Duodenal mucosa (tissue), 2 donors: ENCODE measurements at regions not wholly inside any gene's neighbourhood (a gene's known extent, or its start where the extent isn't known, plus 50 kb on each side); places are given as distances from the start of the nearest gene placed in this dataset.

ENCODE experiments used
- H3K27ac ChIP-seq: one replicate; pipeline ENCODE4 v1.7.0; 2013; ENCODE audit warnings: low read depth, low read length
- H3K27me3 ChIP-seq, 2 donors: one replicate each; pipeline ENCODE4 v1.7.0; 2013; ENCODE audit warnings: low read length in 2 of 2, control low read depth in 1 of 2; ENCODE audit not compliant: insufficient read depth in 2 of 2, control insufficient read depth in 1 of 2
- H3K36me3 ChIP-seq, 2 donors: one replicate each; pipeline ENCODE4 v1.7.0; 2013; ENCODE audit warnings: low read length in 2 of 2, control low read depth in 1 of 2; ENCODE audit not compliant: insufficient read depth in 2 of 2, control insufficient read depth in 1 of 2
- H3K4me1 ChIP-seq, 2 donors: one replicate each; pipeline ENCODE4 v1.7.0; 2013; ENCODE audit warnings: low read length in 2 of 2, control low read depth in 1 of 2; ENCODE audit not compliant: insufficient read depth in 2 of 2, control insufficient read depth in 1 of 2
- H3K4me3 ChIP-seq, 2 donors: one replicate each; pipeline ENCODE4 v1.7.0; 2013; ENCODE audit warnings: low read length in 2 of 2, low read depth in 1 of 2
- H3K9ac ChIP-seq, 2 donors: one replicate each; pipeline ENCODE4 v1.7.0; 2013; ENCODE audit warnings: low read length in 2 of 2, low read depth in 1 of 2
- H3K9me3 ChIP-seq, 2 donors: one replicate each; pipeline ENCODE4 v1.7.0; 2013; ENCODE audit warnings: low read length in 2 of 2, control low read depth in 1 of 2; ENCODE audit not compliant: control insufficient read depth in 1 of 2

DNA sequence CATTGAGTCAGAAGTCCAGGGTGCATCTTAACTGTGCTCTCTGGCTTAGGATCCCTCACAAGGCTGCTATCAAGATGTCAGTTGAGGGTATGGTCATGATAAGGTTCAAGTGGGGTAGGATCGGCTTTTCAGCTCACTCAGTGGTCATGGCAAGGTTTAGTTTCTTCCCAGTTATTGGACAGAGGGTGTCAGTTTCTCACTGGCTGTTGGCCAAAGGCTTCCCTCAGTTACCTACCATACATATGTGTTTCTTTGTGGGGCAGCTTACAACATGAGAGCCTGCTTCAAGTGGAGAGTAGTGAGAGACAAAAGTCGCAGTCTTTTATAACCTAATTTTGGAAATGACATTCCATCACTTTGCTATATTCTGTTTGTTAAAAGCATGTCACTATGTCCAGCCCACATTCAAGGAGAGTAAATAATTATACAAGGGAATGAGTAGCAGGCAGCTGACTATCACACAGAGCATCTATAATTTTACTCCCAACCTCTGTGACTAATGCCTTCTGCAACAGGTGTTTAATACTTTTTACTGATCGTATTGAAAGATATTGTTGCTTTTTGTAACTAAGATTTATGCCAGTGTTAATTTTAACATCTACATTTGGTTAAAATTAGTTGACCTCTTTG is 572.8 kb upstream of the FBXO33 start:
- Histone ChIP-seq H3K9me3 (no peaks in the 10 kb centered on the region), H3K4me3 (no peak overlapping the region), H3K27me3 (no peaks in the 10 kb centered on the region), H3K27ac (no peak overlapping the region), H3K9ac (no peak overlapping the region), H3K4me1 (no peaks in the 10 kb centered on the region), H3K36me3 (no peaks in the 10 kb centered on the region)

DNA sequence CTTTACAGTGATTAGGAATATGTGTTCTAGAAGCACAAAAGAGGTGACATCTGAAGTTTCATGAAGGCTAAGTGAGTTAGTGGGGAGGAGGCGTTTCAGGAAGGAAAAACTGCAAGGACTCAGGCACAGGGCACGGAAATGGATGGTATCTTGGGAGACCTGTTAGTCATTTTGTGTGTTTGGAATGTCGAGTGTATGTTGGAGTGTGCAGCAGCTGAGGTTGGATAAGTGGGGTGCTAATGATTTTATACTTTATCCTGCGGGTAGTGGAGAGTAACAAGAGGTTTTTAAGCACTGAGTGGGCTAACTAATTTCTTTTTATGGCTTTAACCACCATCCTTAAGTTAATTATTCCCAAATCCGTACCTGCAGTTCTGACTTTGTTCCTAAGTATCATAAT is 571.5 kb upstream of the FBXO33 start:
- Histone ChIP-seq H3K36me3 (no peaks in the 10 kb centered on the region), H3K27me3 (no peaks in the 10 kb centered on the region), H3K9me3 (no peaks in the 10 kb centered on the region), H3K4me1 (no peaks in the 10 kb centered on the region), H3K9ac (no peak overlapping the region), H3K4me3 (no peak overlapping the region), H3K27ac (no peak overlapping the region)

DNA sequence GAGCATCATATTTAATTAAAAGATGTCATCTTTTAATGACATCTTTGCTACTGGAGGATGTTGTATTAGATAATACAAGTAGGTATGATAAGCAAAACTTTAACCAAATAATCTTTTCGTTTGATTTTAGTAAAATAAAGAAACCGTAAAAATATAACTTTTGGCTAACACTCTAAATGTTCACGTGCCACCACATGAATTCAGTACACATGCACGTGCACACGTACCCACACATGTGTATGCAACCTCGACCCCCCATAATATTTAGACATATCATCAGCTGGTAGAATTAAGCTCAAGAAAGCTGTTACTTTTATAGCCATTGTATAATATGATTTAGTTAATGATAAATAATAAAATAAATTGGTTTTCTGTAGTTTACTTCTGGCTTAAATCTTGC is 566.6 kb upstream of the FBXO33 start:
- Histone ChIP-seq H3K9me3 (no peaks in the 10 kb centered on the region), H3K27me3 (no peaks in the 10 kb centered on the region), H3K9ac (no peak overlapping the region), H3K4me3 (no peak overlapping the region), H3K4me1 (no peaks in the 10 kb centered on the region), H3K27ac (no peak overlapping the region), H3K36me3 (no peaks in the 10 kb centered on the region)

DNA sequence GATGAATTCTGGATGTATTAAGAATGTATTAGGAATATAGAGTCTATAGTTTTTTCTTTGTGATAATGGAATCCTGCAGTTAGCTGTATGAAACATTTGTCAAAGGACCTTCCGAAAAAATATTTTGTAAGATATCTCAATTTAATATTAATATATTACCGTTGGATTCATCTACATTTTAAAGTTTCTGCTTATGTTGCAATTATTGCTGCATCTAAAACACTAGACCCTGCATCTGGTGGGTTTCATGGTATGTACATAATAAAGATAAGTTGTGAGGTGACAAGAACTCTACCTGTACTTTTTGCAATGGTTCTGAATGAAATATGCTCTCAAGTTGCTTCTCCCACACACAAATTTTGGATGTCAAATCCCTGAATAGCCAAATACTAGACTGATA is 565.9 kb upstream of the FBXO33 start:
- no peaks in the 10 kb centered on the region for H3K9me3 ChIP-seq
- H3K36me3 ChIP-seq = no peaks in the 10 kb centered on the region
- no peak overlapping the region for H3K9ac ChIP-seq
- no peaks in the 10 kb centered on the region for H3K4me1 ChIP-seq
- H3K27me3 ChIP-seq = no peaks in the 10 kb centered on the region
- H3K4me3 ChIP-seq = no peak overlapping the region
- H3K27ac ChIP-seq = no peak overlapping the region

DNA sequence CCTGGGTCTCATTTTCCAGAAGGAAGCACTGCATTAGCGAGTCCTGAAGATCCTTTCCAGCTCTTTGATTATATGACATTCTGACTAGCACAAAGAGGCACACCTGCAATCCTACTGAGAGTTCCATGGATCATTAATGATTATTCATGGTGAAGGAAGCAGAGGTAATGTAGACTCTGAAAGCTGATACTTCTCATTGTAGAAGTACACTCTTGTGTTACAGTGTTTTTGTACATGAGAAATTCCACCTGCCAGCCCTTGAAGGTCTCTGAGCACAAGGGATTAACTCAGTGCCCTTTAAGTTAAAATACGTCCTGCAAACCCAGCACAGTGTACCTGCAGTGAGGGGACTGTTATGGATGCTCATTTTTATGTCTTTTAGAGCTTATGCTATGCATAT is 558.8 kb upstream of the FBXO33 start:
- H3K36me3 ChIP-seq = no peaks in the 10 kb centered on the region

DNA sequence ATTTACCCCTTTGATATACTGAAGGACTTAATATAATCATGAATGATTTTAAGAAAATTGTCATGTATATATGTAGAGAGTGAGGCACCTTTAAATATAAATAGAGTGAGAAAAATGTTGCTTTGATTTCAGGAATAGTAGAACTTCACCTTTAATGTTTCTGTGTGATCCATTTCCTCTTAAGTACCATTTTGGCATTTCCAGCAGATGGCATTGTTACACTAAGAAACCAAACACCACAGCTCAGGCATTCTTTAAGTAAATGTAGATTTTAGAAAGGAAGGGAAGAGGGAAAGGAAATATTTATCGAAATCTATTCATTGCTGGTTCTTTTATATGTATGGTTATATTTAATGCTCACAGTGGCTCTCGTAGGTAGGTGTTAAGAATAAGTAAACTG is 556.7 kb upstream of the FBXO33 start:
- no peaks in the 10 kb centered on the region for H3K27me3 ChIP-seq
- no peak overlapping the region for H3K27ac ChIP-seq
- no peaks in the 10 kb centered on the region for H3K4me1 ChIP-seq
- H3K4me3 ChIP-seq = no peak overlapping the region
- H3K9ac ChIP-seq = no peak overlapping the region
- no peaks in the 10 kb centered on the region for H3K36me3 ChIP-seq
- H3K9me3 ChIP-seq = no peaks in the 10 kb centered on the region

More for the DNA sequence above, 558.8 kb upstream of the FBXO33 start:
- Histone ChIP-seq H3K27me3 (no peaks in the 10 kb centered on the region), H3K4me1 (no peaks in the 10 kb centered on the region), H3K9ac (no peak overlapping the region), H3K27ac (no peak overlapping the region), H3K9me3 (no peaks in the 10 kb centered on the region), H3K4me3 (no peak overlapping the region)

DNA sequence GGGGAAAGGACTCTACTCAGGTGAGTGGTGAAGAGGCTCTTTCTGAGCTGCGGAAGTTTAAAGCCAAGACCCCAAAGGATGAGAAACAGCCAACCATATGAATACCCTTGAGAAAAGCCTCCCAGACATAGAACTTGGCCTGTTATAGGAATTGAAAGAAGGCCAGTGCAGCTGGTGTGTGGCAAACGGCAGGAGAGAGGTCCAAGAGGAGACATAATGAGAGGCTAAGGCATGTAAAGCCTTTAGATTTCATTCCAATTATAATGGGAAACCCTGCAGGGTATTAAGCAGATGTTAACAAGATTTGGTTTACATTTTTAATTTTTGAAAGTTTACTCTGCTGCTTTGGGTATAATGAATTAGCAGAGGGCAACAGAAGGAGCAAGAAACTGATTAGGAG is 552.1 kb upstream of the FBXO33 start:
- H3K4me1 ChIP-seq = no peaks in the 10 kb centered on the region
- no peak overlapping the region for H3K9ac ChIP-seq
- no peaks in the 10 kb centered on the region for H3K27me3 ChIP-seq
- H3K9me3 ChIP-seq = no peaks in the 10 kb centered on the region
- no peak overlapping the region for H3K4me3 ChIP-seq
- no peaks in the 10 kb centered on the region for H3K36me3 ChIP-seq
- H3K27ac ChIP-seq = no peak overlapping the region

DNA sequence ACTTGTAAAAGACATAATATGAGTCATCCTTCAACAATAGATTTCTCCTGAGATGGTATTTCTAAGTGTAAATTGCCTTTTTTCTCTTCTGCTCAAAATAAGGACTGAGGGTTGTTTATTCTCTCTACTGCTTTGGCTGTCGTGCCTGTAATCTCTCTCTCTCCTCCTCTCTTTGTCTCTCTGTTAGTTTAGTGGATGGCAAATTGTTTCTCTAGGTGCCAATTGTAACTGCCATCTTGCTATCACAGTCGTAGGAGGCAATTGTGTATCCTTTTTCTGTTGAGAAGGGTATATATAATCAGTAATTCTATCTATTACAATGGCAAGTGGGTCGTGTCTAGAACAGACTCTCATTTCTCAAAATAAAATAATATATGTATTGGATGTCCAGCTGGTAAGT is 545.0 kb upstream of the FBXO33 start:
- Histone ChIP-seq H3K9me3 (no peaks in the 10 kb centered on the region), H3K9ac (no peak overlapping the region), H3K27ac (no peak overlapping the region), H3K4me1 (no peaks in the 10 kb centered on the region), H3K36me3 (no peaks in the 10 kb centered on the region), H3K27me3 (no peaks in the 10 kb centered on the region), H3K4me3 (no peak overlapping the region)

DNA sequence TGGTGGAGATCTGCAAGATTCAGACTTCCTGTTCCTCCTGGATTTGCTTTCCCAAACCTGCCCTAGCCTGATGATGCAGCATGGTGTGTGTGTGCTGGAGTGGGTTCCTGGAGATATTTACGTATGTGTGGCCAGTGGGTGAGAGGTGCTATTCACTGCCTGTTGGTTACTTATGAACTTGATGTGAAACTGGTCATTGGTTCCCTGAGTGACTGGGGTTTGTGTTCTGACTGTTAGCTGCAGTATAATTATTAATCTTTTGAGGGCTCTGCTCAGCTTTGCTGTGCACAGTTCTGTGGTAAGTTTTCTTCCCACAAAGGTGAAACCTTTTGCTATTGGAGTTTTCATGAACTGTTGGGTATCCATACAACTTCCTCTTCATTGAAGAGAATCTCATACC is 541.8 kb upstream of the FBXO33 start:
- Histone ChIP-seq H3K4me1 (no peaks in the 10 kb centered on the region), H3K9me3 (no peaks in the 10 kb centered on the region), H3K9ac (no peak overlapping the region), H3K27me3 (no peaks in the 10 kb centered on the region), H3K4me3 (no peak overlapping the region), H3K27ac (no peak overlapping the region), H3K36me3 (no peaks in the 10 kb centered on the region)

DNA sequence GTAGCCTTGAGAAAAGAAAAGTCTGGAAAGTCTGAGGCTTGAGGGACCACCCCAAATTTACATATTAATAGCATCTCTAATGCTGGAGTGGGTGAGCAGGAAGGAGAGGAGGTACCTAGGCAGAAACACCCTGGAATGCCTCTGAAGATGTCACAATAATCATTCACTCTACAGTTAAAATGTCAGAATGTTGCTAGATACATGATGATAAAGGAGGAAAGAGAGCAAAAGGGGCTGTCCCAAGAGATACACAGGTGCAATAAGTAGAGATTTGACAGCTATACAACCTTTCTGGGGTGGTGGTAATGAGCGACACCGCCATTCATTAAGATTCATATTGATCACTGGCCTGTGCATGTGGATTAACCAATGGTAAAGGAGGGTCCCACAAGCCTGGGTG is 540.5 kb upstream of the FBXO33 start:
- no peaks in the 10 kb centered on the region for H3K4me1 ChIP-seq
- no peaks in the 10 kb centered on the region for H3K36me3 ChIP-seq
- H3K27me3 ChIP-seq = no peaks in the 10 kb centered on the region
- no peak overlapping the region for H3K4me3 ChIP-seq
- no peaks in the 10 kb centered on the region for H3K9me3 ChIP-seq
- no peak overlapping the region for H3K27ac ChIP-seq
- no peak overlapping the region for H3K9ac ChIP-seq

DNA sequence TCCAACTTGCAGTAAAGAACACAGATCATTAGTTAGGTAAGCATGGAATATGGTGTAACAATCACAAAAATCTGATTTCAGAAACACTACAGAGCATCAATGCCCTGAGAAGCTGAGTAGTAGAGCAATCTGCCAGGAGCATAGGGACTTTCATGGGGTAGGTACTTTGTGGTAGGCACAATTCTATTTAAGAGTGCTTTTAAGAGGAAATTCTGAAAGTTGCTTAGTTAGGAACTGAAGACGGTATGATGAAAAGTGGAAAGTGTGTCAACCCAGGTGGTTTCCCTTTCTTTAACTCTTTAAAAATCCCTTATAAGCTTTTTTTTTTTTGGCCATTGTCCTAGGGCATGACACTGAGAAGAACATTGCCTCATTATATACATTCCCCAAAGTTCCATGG is 535.7 kb upstream of the FBXO33 start:
- H3K27ac ChIP-seq = no peak overlapping the region
- H3K4me3 ChIP-seq = no peak overlapping the region
- H3K9me3 ChIP-seq = no peaks in the 10 kb centered on the region
- no peaks in the 10 kb centered on the region for H3K36me3 ChIP-seq
- no peaks in the 10 kb centered on the region for H3K27me3 ChIP-seq
- H3K9ac ChIP-seq = no peak overlapping the region
- H3K4me1 ChIP-seq = no peaks in the 10 kb centered on the region
